Activated T-cell treated with anti-CD3 and anti-CD28 coated beads, Interleukin-2, amount 50 U/mL, for 4 hours (primary cell): ENCODE measurements at regions not wholly inside any gene's neighbourhood (a gene's known extent, or its start where the extent isn't known, plus 50 kb on each side); places are given as distances from the start of the nearest gene placed in this dataset.
"Not testable (repeated sequence)": the region's sequence is repeated elsewhere in the genome, so short reads cannot be mapped to it uniquely, and the experiment has no call there.

ENCODE experiments used
- ATAC-seq, 2 donors: fragments of 200-7000 bp; cut with Tn5 transposase; one replicate each; pipeline ENCODE4 v1.10.0; 2021
- DNase-seq: peaks from one replicate; pipeline ENCODE4 v3.0.0-alpha.2; 2020
- H3K27me3 Mint-ChIP-seq: one replicate; pipeline ENCODE4 v1.8.0; 2021; ENCODE audit warnings: low read depth, mixed read lengths
- H3K36me3 Mint-ChIP-seq: one replicate; pipeline ENCODE4 v1.8.0; 2022; ENCODE audit warnings: mixed read lengths; ENCODE audit not compliant: insufficient read depth
- H3K4me1 Mint-ChIP-seq: one replicate; pipeline ENCODE4 v1.8.0; 2021; ENCODE audit warnings: low read depth, mixed read lengths
- H3K4me3 Mint-ChIP-seq: one replicate; pipeline ENCODE4 v1.8.0; 2021; ENCODE audit warnings: mild to moderate bottlenecking, moderate library complexity, mixed read lengths
- H3K9me3 Mint-ChIP-seq: one replicate; pipeline ENCODE4 v1.8.0; 2021; ENCODE audit warnings: mixed read lengths

- Mint-ChIP-seq H3K4me1 (peaks cover 19% of the 10 kb centered on the region), H3K9me3 (no peaks in the 10 kb centered on the region), H3K36me3 (no peaks in the 10 kb centered on the region), H3K27me3 (no peaks in the 10 kb centered on the region), H3K4me3 (no peak overlapping the region)
- ATAC-seq (peak; percentile 74 to 76), DNase-seq (no peak)
Measured at GRCh38 chr12:89156862-89157262, 195.4 kb downstream of the DUSP6 start.

- Mint-ChIP-seq H3K36me3 (no peaks in the 10 kb centered on the region), H3K4me3 (no peak overlapping the region), H3K4me1 (peaks cover 19% of the 10 kb centered on the region), H3K27me3 (no peaks in the 10 kb centered on the region), H3K9me3 (no peaks in the 10 kb centered on the region)
- no peak for ATAC-seq
- no peak for DNase-seq
Measured at GRCh38 chr12:89156340-89156739, 196.0 kb downstream of the DUSP6 start.

GRCh38 chr12:89155826-89156225 lies 196.5 kb downstream of the DUSP6 start:
- DNase-seq (no peak), ATAC-seq (no peak)
- Mint-ChIP-seq H3K4me1 (peaks cover 19% of the 10 kb centered on the region), H3K4me3 (no peak overlapping the region), H3K27me3 (no peaks in the 10 kb centered on the region), H3K9me3 (peaks cover 5% of the 10 kb centered on the region), H3K36me3 (no peaks in the 10 kb centered on the region)

- Mint-ChIP-seq H3K9me3 (peaks cover 6% of the 10 kb centered on the region), H3K4me3 (no peak overlapping the region), H3K36me3 (no peaks in the 10 kb centered on the region), H3K4me1 (peaks cover 19% of the 10 kb centered on the region), H3K27me3 (no peaks in the 10 kb centered on the region)
- ATAC-seq (no peak), DNase-seq (no peak)
Measured at GRCh38 chr12:89154743-89155499, 197.4 kb downstream of the DUSP6 start.

GRCh38 chr12:89153341-89153740 lies 199.0 kb downstream of the DUSP6 start:
- no peaks in the 10 kb centered on the region for H3K36me3 Mint-ChIP-seq
- peaks cover 19% of the 10 kb centered on the region for H3K4me1 Mint-ChIP-seq
- H3K27me3 Mint-ChIP-seq: no peaks in the 10 kb centered on the region

GRCh38 chr12:89151536-89151935 lies 200.8 kb downstream of the DUSP6 start:
- no peak overlapping the region for H3K4me3 Mint-ChIP-seq
- H3K9me3 Mint-ChIP-seq: peaks cover 6% of the 10 kb centered on the region
- ATAC-seq (no peak), DNase-seq (no peak)
- no peaks in the 10 kb centered on the region for H3K27me3 Mint-ChIP-seq
- H3K4me1 Mint-ChIP-seq: peaks cover 7% of the 10 kb centered on the region
- H3K36me3 Mint-ChIP-seq: no peaks in the 10 kb centered on the region

More at GRCh38 chr12:89153341-89153740, 199.0 kb downstream of the DUSP6 start:
- DNase-seq (no peak), ATAC-seq (no peak)
- Mint-ChIP-seq H3K4me3 (no peak overlapping the region), H3K9me3 (peaks cover 6% of the 10 kb centered on the region)

GRCh38 chr12:89150789-89151188 lies 201.5 kb downstream of the DUSP6 start:
- H3K4me1 Mint-ChIP-seq, H3K27me3 Mint-ChIP-seq, DNase-seq, H3K36me3 Mint-ChIP-seq, H3K9me3 Mint-ChIP-seq, H3K4me3 Mint-ChIP-seq, ATAC-seq: not testable (repeated sequence)

- no peak for DNase-seq
- H3K36me3 Mint-ChIP-seq: no peaks in the 10 kb centered on the region
- H3K9me3 Mint-ChIP-seq: no peaks in the 10 kb centered on the region
- peaks cover 13% of the 10 kb centered on the region for H3K4me1 Mint-ChIP-seq
- H3K27me3 Mint-ChIP-seq: peaks cover 2% of the 10 kb centered on the region
- ATAC-seq: no peak
- no peak overlapping the region for H3K4me3 Mint-ChIP-seq
Measured at GRCh38 chr12:89140602-89141238, 211.6 kb downstream of the DUSP6 start.

- H3K9me3 Mint-ChIP-seq: no peaks in the 10 kb centered on the region
- peaks cover 13% of the 10 kb centered on the region for H3K4me1 Mint-ChIP-seq
- peaks cover 2% of the 10 kb centered on the region for H3K27me3 Mint-ChIP-seq
- DNase-seq: no peak
- no peak overlapping the region for H3K4me3 Mint-ChIP-seq
- no peak for ATAC-seq
- H3K36me3 Mint-ChIP-seq: no peaks in the 10 kb centered on the region
Measured at GRCh38 chr12:89140141-89140540, 212.2 kb downstream of the DUSP6 start.

- ATAC-seq: no peak
- Mint-ChIP-seq H3K9me3 (no peaks in the 10 kb centered on the region), H3K4me1 (peaks cover 13% of the 10 kb centered on the region), H3K4me3 (no peak overlapping the region), H3K27me3 (peaks cover 2% of the 10 kb centered on the region), H3K36me3 (no peaks in the 10 kb centered on the region)
- DNase-seq: no peak
Measured at GRCh38 chr12:89139390-89139789, 212.9 kb downstream of the DUSP6 start.

- H3K27me3 Mint-ChIP-seq: peaks cover 2% of the 10 kb centered on the region
- peaks cover 13% of the 10 kb centered on the region for H3K4me1 Mint-ChIP-seq
- H3K36me3 Mint-ChIP-seq: no peaks in the 10 kb centered on the region
- DNase-seq: no peak
- no peak overlapping the region for H3K4me3 Mint-ChIP-seq
- no peaks in the 10 kb centered on the region for H3K9me3 Mint-ChIP-seq
- ATAC-seq: peak; percentile 84 to 85
Measured at GRCh38 chr12:89138048-89138852, 214.1 kb downstream of the DUSP6 start.

GRCh38 chr12:89135976-89136634 lies 216.2 kb downstream of the DUSP6 start:
- Mint-ChIP-seq H3K36me3 (no peaks in the 10 kb centered on the region), H3K4me1 (peaks cover 13% of the 10 kb centered on the region), H3K4me3 (no peak overlapping the region), H3K9me3 (no peaks in the 10 kb centered on the region), H3K27me3 (no peaks in the 10 kb centered on the region)
- no peak for DNase-seq
- peak; percentile 66 to 74 for ATAC-seq

- no peaks in the 10 kb centered on the region for H3K27me3 Mint-ChIP-seq
- no peaks in the 10 kb centered on the region for H3K36me3 Mint-ChIP-seq
- peaks cover 13% of the 10 kb centered on the region for H3K4me1 Mint-ChIP-seq
- ATAC-seq (no peak), DNase-seq (no peak)
- no peak overlapping the region for H3K4me3 Mint-ChIP-seq
- H3K9me3 Mint-ChIP-seq: no peaks in the 10 kb centered on the region
Measured at GRCh38 chr12:89134213-89134770, 218.0 kb downstream of the DUSP6 start.
